GM23338 (cell line): ENCODE measurements at regions not wholly inside any gene's neighbourhood (a gene's known extent, or its start where the extent isn't known, plus 50 kb on each side); places are given as distances from the start of the nearest gene placed in this dataset.

Source experiments
- CREB1 ChIP-seq: fragments of 250-450 bp; sonication (Bioruptor Pico); IDR thresholded peaks from 2 replicates; pipeline ENCODE4 v1.5.0; 2020; ENCODE audit warnings: low read depth, mild to moderate bottlenecking, moderate library complexity
- EZH2phosphoT487 ChIP-seq: fragments of 200-600 bp; sonication (generic); IDR thresholded peaks from one replicate; pipeline ENCODE4 v1.8.1; 2018; ENCODE audit warnings: antibody characterized with exemption; ENCODE audit not compliant: unreplicated experiment
- TF ChIP-seq, protein P1 (sequence below), 2 experiments: fragments of 200-600 bp in 1 of 2; sonication (generic) in 1 of 2; conservative IDR thresholded peaks; 2 replicates each; pipeline versions ENCODE4 v1.5.1 to v1.6.1; 2016 to 2017; ENCODE audit warnings: antibody characterized with exemption in 2 of 2, low read depth in 2 of 2, mild to moderate bottlenecking in 2 of 2, moderate library complexity in 1 of 2

DNA sequence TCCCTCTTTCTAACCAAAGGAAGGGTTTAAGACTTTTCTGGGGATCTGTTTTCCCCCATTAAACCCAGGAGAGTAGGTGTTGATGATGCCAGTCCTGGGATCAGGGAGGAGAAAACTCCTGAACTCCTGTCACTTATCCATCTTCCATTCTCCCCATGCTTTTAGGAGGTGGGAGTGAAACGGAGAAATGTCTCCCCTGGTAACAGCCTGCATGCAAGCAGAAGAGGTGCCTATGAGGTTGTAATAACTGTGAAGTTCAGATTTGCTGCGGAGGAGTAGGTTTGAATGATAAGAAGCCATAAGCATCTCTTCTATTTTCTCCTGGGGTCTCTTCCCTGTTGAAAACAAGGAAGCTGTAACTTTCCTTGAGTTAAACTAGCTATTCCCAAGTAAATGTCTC, 150.8 kb downstream of the SLC4A3 start:
- TF ChIP-seq, protein P1, sequence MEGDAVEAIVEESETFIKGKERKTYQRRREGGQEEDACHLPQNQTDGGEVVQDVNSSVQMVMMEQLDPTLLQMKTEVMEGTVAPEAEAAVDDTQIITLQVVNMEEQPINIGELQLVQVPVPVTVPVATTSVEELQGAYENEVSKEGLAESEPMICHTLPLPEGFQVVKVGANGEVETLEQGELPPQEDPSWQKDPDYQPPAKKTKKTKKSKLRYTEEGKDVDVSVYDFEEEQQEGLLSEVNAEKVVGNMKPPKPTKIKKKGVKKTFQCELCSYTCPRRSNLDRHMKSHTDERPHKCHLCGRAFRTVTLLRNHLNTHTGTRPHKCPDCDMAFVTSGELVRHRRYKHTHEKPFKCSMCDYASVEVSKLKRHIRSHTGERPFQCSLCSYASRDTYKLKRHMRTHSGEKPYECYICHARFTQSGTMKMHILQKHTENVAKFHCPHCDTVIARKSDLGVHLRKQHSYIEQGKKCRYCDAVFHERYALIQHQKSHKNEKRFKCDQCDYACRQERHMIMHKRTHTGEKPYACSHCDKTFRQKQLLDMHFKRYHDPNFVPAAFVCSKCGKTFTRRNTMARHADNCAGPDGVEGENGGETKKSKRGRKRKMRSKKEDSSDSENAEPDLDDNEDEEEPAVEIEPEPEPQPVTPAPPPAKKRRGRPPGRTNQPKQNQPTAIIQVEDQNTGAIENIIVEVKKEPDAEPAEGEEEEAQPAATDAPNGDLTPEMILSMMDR (conservative IDR thresholded peaks at IDR 0.05; ENCODE audit: low read depth in 2 of 2), result no peak
- TF ChIP-seq EZH2phosphoT487, result no peak
- TF ChIP-seq CREB1 (CRISPR knock-in tag), result no peak
